HEK293T (cell line): ENCODE measurements at regions not wholly inside any gene's neighbourhood (a gene's known extent, or its start where the extent isn't known, plus 50 kb on each side); places are given as distances from the start of the nearest gene placed in this dataset.

ENCODE experiments used
- CTCF ChIA-PET: fragments of 350-600 bp; formaldehyde crosslinking; extraction: SDS; loops from one replicate; lab custom pipeline; 2021; ENCODE audit warnings: antibody characterized with exemption, inconsistent platforms; lab: Yijun Ruan, JAX
- POLR2A ChIA-PET: fragments of 350-600 bp; formaldehyde crosslinking; extraction: SDS; loops from one replicate; lab custom pipeline; 2020; ENCODE audit warnings: antibody characterized with exemption, inconsistent platforms; lab: Yijun Ruan, JAX
- DNase-seq: peaks from one replicate; pipeline ENCODE4 v3.0.0; 2012; ENCODE audit warnings: mixed read lengths; ENCODE audit errors: extremely low spot score
- ARNT ChIP-seq: fragments of 450-650 bp; IDR thresholded peaks from 2 replicates; pipeline ENCODE4 v1.6.1; 2017; ENCODE audit warnings: mild to moderate bottlenecking
- BHLHE40 ChIP-seq: fragments of 450-650 bp; IDR thresholded peaks from 2 replicates; pipeline ENCODE4 v1.6.1; 2016; ENCODE audit warnings: mild to moderate bottlenecking, moderate library complexity, borderline replicate concordance
- CTBP1 ChIP-seq: fragments of 450-650 bp; IDR thresholded peaks from 2 replicates; pipeline ENCODE4 v1.6.1; 2016; ENCODE audit warnings: borderline replicate concordance
- ELF4 ChIP-seq: fragments of 450-650 bp; IDR thresholded peaks from 2 replicates; pipeline ENCODE4 v1.6.1; 2017; ENCODE audit warnings: antibody characterized with exemption
- FOXA1 ChIP-seq: fragments of 450-650 bp; IDR thresholded peaks from 2 replicates; pipeline ENCODE4 v1.6.1; 2016; ENCODE audit warnings: mild to moderate bottlenecking
- FOXK2 ChIP-seq: fragments of 450-650 bp; IDR thresholded peaks from 2 replicates; pipeline ENCODE4 v1.6.1; 2016; ENCODE audit warnings: mild to moderate bottlenecking
- FOXM1 ChIP-seq: fragments of 450-650 bp; IDR thresholded peaks from 2 replicates; pipeline ENCODE4 v1.6.1; 2017; ENCODE audit warnings: mild to moderate bottlenecking, borderline replicate concordance
- HDGF ChIP-seq: fragments of 450-650 bp; IDR thresholded peaks from 2 replicates; pipeline ENCODE4 v1.6.1; 2017; ENCODE audit warnings: antibody characterized with exemption, borderline replicate concordance
- L3MBTL2 ChIP-seq: fragments of 450-650 bp; conservative IDR thresholded peaks from 2 replicates; pipeline ENCODE4 v1.6.1; 2016; ENCODE audit warnings: mild to moderate bottlenecking
- LEF1 ChIP-seq: fragments of 450-650 bp; IDR thresholded peaks from 2 replicates; pipeline ENCODE4 v1.6.1; 2017; ENCODE audit warnings: mild to moderate bottlenecking, borderline replicate concordance
- NFRKB ChIP-seq: fragments of 450-650 bp; IDR thresholded peaks from 2 replicates; pipeline ENCODE4 v1.6.1; 2016; ENCODE audit warnings: mild to moderate bottlenecking, moderate library complexity
- SP1 ChIP-seq: fragments of 450-650 bp; IDR thresholded peaks from 2 replicates; pipeline ENCODE4 v1.6.1; 2017
- SUZ12 ChIP-seq: fragments of 450-650 bp; IDR thresholded peaks from 2 replicates; pipeline ENCODE4 v1.6.1; 2016; ENCODE audit warnings: mild to moderate bottlenecking
- TARDBP ChIP-seq: fragments of 450-650 bp; IDR thresholded peaks from 2 replicates; pipeline ENCODE4 v1.6.1; 2016
- ZNF384 ChIP-seq: fragments of 450-650 bp; IDR thresholded peaks from 2 replicates; pipeline ENCODE4 v1.6.1; 2016
- TF ChIP-seq, protein P1 (sequence below): fragments of 450-650 bp; IDR thresholded peaks from 2 replicates; pipeline ENCODE4 v1.6.1; 2016

- POLR2A ChIA-PET = no interaction called here
- TF ChIP-seq HDGF (no peak), TARDBP (no peak), FOXA1 (no peak), ZNF384 (no peak), BHLHE40 (no peak)
- TF ChIP-seq, protein P1, sequence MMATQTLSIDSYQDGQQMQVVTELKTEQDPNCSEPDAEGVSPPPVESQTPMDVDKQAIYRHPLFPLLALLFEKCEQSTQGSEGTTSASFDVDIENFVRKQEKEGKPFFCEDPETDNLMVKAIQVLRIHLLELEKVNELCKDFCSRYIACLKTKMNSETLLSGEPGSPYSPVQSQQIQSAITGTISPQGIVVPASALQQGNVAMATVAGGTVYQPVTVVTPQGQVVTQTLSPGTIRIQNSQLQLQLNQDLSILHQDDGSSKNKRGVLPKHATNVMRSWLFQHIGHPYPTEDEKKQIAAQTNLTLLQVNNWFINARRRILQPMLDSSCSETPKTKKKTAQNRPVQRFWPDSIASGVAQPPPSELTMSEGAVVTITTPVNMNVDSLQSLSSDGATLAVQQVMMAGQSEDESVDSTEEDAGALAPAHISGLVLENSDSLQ = no peak
- CTCF ChIA-PET = no interaction called here
- no peak for DNase-seq
Observed at GRCh38 chr7:70907259-70908247, 224.4 kb upstream of the GALNT17 start.

DNA sequence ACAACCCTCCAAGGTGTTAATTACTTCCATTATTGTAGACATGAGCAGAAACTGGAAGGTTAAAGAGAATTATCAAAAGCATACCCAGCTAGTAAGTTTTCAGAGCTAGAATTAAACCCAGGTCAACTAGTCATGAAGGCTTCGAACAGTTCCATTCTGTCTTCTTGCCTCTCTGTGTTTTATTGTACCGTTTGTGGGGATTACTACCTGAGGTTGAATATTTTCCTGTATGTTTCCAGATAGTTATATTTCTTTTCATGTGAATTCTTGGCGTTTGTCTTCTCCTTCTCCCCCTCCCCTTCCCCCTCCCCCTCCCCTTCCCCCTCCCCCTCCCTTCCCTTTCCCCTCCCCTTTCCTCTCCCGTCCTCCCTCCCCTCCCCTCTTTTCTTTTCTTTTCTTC lies 218.0 kb upstream of the GALNT17 start:
- DNase-seq = no peak
- CTCF ChIA-PET = no interaction called here
- POLR2A ChIA-PET = no interaction called here
- TF ChIP-seq FOXM1 (no peak), SUZ12 (no peak), NFRKB (no peak), BHLHE40 (no peak), SP1 (no peak), CTBP1 (no peak)

DNA sequence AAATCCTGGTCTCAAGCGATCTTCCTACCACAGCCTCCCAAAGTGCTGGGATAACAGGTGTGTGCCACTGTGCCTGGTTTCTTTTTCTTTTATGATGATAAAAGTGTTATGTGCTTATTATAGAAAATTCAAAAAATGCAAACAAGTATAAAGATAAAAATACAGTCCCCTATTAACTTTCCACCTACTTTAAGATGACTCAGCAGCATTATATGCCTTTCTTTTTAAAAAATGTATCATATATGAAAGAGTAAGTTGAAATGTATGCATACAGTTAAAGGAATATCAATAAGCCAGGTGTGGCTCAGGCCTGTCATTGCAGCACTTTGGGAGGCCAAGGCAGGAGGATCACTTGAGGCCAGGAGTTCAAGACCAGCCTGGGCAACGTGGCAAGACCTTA lies 216.9 kb upstream of the GALNT17 start:
- DNase-seq = no peak
- POLR2A ChIA-PET = no interaction called here
- CTCF ChIA-PET = no interaction called here
- TF ChIP-seq LEF1 = no peak
- no peak for TF ChIP-seq ELF4
- no peak for TF ChIP-seq FOXA1
- TF ChIP-seq HDGF = no peak
- TF ChIP-seq NFRKB = no peak
- no peak for TF ChIP-seq SP1
- TF ChIP-seq BHLHE40 = no peak
- TF ChIP-seq CTBP1 = no peak
- TF ChIP-seq SUZ12 = no peak

- DNase-seq = no peak
- TF ChIP-seq BHLHE40 = no peak
- TF ChIP-seq FOXK2 = no peak
- TF ChIP-seq SP1 = no peak
- TF ChIP-seq LEF1 = no peak
- no peak for TF ChIP-seq L3MBTL2
- TF ChIP-seq, protein P1 = no peak
- no peak for TF ChIP-seq TARDBP
- no peak for TF ChIP-seq ARNT
- no peak for TF ChIP-seq ELF4
- TF ChIP-seq NFRKB = no peak
- TF ChIP-seq FOXM1 = no peak
- TF ChIP-seq HDGF = no peak
- no peak for TF ChIP-seq FOXA1
- POLR2A ChIA-PET = no interaction called here
- CTCF ChIA-PET = no interaction called here
Observed at GRCh38 chr7:70919481-70920073, 212.4 kb upstream of the GALNT17 start.

GRCh38 chr7:70920876-70921275 lies 211.1 kb upstream of the GALNT17 start:
- POLR2A ChIA-PET = no interaction called here
- TF ChIP-seq ARNT (no peak), NFRKB (no peak), TARDBP (no peak)
- CTCF ChIA-PET = no interaction called here

DNA sequence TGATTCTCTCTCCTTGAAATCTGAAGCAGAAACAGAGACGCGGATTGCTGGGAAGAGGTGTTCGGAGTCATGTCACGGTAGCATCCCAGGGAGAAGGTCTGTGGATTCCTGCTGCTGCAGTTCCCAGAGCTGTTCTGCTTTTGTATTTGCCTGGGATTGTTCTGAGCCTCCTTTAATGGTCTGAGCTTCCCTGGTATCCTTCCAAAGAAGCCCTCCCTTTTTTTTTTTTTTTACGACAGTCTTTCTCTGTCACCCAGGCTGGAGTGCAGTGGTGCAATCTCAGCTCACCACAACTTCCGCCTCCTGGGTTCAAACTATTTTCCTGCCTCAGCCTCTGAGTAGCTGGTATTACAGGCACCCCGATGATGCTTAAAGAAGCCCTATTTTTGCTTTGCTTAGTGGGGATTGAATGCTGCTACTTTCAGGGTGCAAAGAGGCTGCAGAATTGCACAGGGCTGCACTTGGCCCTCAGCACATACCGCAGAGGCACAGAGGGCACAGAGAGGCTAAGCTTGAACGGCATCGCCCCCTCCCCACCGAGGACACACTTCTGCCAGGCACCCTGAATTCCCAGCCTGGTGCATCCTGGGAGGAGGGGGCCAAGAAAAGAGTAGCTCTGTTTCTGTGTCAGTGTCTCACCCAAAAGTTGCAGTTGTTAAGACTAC lies 208.6 kb upstream of the GALNT17 start:
- POLR2A ChIA-PET = no interaction called here
- no peak for DNase-seq
- CTCF ChIA-PET = no interaction called here
- no peak for TF ChIP-seq TARDBP
- no peak for TF ChIP-seq ZNF384

More at GRCh38 chr7:70920876-70921275, 211.1 kb upstream of the GALNT17 start:
- DNase-seq = no peak
